ENCODE measurements at regions not wholly inside any gene's neighbourhood (a gene's known extent, or its start where the extent isn't known, plus 50 kb on each side); places are given as distances from the start of the nearest gene placed in this dataset.
A peak's percentile ranks its signal among the peaks of the same experiment; 100 is the strongest.

DNA sequence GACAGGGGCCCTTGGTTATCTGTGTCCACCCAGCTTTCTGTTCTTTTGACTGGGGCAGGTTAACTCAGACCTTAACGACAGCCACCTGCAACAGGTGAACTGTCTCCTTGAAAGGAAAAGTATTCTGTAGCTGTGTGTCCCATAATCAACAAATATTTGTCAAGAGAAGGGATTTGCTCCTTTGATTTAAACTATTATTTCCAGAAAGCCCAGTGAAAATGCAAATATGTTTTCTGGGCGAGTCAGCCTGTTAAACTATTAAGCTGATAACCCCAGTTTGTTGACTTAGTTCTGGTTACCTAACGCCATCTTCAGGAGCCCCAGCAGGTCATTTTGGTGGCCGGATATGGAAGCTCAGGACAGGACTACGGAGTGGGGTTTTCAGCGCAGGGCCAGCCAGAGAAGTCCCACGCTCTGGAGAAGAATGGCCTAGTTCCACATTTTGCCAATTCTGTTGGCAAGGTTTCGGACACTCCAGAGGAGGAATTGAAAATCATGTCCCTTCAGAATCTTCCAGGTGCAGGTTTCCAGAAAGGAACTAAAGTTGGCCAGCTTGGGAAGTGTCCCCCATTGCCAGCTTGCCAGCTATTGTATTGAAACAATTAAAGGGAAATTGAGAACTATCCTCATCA lies 54.5 kb downstream of the ADRA2A start:
- no peak for DNase-seq (ENCODE audit: low spot score)

DNA sequence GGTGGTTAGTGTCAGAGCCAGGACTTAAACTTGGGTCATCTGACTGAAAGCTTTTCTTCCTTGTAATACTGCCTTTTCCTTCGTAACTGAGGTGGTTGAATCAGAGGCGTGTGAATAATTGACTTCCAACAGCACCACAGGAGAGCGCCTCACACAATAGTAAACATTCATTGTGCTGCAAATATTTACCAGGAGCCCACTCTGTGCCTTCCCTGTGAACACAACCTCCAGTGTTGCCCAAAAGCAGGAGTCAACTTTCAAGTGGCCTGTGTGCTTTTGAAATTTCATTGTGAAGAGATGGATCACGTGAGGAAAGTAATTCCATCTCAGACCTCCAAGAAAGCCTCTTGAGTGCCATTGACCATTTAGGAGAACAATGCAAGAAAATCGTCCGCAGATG lies 60.2 kb downstream of the ADRA2A start:
- DNase-seq (ENCODE audit: low spot score): no peak

DNA sequence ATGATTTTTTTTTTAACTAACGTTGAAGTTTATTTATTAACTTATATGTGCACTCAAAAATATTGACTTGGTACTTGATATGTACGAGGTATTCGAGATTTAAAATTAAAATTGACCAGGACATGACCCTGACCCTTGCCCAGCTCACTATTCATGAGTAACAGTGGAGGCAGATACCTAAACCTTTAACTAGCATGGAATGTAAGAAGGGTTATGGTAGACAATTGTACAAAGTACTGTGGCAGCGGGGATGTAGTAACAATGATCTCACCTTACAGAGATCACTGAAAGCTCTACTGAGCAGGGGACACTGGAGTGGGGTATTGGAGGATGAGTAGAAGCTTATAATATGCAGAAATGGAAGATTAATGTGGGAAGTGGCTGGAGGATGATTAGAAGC lies 60.8 kb downstream of the ADRA2A start:
- DNase-seq (ENCODE audit: low spot score): no peak

DNA sequence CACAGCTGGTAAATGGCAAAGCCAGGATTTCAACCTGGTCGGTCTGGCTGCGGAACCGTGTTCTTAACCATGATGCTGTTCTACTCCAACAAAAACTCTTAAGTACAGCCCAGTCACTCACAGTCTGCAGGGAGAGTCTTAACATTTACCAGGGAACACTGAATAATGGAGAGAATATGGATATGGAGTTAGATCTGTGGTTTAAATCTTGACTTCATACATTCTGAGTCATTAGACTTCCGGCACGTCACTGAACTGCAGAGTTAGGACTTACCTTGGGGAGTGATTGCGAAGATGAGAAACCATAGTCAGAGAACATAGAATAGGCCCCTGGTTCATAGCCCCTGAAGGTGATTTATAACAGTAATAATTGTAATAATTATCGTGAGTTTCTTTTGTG lies 61.7 kb downstream of the ADRA2A start:
- DNase-seq (ENCODE audit: low spot score): no peak

DNA sequence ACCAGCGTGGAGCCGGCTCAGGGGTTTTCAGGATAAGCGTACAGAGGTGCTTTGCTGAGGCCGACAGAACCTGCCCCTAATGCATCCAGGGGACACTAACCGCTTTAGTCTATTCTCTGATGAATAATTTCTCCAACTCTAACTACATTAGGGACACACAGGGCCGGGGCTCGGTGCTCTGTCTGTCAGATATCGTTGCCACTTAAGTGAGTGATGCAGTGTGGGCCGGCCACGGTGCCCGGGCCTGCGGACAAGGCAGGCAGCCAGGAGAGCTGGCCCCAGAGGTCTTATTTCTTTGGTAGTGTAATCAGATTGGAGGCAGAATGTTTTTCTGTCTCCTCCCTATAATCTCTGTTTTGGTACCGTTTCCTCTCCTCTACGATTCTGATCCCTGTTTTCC lies 62.7 kb downstream of the ADRA2A start:
- DNase-seq (ENCODE audit: low spot score): no peak

DNA sequence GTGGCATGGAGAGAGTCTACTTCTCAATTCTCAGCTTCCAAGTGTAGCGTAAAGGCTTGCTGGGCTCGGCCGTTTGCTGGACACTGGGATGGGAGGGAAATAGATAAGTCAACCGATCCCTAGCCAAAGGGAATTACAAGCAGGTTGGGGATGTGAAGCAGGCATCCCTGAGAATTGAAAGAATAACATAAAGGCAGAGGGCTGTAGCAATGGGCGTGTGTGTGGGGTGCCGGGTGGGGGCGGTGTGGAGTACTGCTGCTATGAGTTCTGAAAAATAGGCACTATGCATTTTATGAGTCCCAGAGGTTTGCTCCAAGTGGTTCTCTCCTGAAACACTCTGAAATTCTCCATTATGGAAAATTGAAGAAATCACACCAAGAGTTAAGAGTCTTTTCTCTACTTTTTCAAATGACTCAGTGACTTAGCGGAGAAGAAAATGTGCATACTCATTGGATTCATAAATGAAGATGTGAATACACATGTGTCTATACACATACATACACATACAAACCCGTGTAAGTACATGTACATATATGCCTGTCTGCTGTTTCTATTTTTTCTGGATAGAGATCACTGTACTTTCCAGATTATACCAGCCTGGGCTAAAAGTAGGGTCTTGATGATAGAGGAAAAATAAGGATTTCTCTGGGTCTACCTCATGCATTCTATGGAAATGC lies 65.4 kb downstream of the ADRA2A start:
- no peak for DNase-seq (ENCODE audit: low spot score)

DNA sequence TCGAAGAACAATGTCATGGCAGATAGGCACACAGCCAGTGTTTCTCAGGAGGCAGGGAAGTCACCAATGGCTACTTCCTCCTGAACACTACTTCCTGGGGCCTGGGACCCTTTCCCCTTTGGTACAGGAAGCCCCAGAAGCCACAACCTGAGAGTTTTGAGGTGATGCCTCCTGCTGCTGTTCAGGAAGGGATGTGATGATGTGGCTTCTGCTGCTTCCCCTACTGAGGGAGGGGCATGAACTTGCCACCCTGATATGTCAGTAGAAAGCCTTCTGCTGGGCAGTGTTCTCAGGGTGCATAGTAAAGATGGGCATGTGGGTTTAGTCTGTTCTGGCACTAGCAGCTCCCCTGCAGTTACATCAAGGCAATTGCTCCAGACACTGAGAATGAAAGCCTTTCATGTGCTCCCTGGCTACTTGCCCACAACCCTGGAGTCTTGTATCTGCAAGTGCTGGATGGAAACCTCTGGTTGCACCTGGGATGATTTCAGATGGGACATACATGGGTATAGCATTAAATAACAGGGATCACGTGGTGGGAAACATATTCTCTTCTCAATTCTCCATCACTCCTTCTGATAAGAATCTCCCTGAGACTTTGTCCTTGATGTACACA lies 69.3 kb downstream of the ADRA2A start:
- DNase-seq (ENCODE audit: low spot score): peak; percentile 24

DNA sequence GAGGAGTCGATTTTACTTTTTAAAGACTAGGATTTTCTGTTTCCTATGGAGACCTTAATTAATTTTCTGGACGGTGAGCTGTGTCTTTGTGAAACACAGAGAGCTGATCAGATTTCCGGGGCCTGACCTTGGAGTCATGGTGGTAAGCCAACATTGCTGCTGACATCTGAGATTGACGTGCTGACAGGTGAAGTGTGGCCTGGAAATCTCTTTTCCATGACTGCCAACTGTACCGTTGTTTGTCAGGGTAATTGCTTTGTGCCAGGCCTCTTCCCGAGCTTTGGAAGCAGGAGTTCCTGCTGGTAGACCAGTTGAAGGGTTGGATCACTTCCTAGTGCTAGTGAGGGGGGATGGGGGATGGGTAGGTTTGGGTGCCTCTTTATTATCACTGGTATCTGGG lies 71.2 kb downstream of the ADRA2A start:
- no peak for DNase-seq (ENCODE audit: low spot score)

DNA sequence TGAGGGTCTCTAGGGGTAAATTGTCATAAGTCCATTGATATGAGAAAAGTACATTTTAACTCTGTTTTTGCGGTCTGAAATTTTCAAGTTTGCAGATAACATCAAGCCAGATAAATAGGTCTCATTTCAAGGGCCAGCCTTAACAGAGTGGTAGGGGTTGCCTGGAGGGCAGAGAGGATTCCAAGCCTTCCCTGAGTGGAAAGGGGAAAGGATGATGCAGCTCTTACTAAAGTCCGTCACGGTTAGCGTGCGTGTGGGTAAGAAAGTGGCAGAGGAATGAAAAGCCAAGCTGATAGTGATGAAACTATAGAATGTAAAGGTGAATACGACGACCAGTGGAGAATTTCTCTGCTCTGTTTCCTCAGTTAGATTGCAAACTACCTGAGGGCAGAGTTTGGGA lies 71.6 kb downstream of the ADRA2A start:
- DNase-seq (ENCODE audit: low spot score): no peak

DNA sequence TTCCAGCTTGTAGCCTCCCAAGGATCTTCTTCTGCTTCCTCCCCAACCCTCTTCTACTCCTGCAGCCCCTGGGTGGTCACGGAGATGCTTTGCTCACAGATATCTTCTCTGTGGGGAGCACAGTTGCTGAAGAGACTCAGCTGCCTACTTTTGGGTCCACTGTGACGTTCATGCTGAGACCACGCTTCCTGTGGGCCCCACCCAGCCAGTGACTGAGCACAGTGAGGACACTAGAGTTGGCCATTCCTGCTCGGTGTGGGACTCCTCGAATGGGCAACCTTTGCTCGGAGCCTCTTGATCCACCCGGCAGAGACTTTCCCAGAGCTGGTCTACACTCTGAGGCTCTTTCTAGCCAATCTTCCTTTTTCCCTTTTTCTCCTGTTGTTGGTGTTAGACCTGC lies 73.9 kb downstream of the ADRA2A start:
- DNase-seq (ENCODE audit: low spot score): no peak

DNA sequence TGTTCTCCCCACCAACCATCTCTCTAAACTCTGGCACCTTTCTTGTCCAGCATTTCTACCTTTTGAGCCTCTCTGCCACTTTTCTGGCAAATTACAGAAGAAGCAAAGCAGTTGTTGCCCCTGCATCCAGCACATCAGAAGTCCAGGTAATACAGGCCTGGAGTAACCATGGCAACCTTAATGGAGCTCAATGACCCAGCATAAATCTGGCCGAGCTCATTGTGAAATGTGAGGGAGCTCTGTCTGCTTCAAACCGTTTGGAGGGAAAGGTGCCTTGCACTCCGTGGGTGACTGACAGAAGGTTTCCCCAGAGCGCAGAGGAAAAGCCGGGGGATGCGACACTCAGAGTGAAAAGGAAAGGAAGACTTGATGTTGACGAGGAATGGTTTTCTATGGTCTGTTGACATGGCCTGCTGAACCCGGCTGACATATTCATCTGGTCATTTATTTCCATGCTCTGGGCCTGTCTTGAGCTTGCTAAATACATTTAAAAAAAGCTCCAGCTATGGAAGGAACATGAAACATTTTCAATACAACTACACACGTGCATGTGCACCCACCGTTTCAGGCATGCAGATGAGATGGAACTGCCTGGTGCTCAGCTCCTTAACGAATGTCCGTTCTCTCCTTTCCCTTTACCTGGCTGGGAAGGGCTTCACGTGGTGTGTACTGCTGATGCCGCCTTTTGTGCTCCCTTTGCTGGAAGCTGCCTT lies 74.9 kb downstream of the ADRA2A start:
- DNase-seq (ENCODE audit: low spot score): no peak

DNA sequence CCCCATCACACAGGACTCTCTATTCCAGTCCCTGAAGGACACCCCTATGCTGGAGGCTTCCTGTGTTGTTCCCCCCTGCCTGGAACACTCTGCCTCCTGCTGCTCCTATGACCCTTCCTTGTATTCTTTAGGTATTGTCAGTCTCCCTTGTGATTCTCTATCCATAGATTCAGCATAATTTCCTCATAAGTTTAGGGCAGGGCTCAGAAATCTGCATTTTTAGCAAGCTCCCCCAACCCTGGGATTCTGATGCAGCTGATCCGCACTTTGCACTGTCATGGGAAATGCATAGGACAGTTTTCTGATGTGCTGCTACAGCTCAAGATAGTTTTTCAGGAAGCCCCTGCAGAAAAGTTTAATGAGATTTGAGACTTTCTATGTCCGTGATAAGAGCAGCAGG lies 79.9 kb downstream of the ADRA2A start:
- no peak for DNase-seq (ENCODE audit: low spot score)

DNA sequence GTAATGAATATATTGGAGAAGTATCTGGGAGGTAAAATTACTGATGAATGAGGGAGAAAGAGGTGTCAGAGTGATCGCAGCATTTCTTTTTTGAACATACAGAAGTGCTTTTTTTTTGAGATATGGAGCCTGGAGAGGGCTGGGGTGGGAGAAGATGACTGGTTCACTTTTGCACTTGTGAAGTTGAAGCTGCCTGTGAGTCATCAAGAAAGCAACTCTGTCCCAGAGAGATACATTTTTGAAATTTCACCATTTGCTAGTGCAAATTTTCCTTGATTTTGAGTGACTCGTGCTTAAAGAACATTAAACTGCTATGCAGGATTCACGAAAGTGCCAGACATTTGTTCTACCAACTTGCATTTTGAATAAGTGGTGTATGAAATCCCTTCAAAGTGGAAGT lies 81.8 kb downstream of the ADRA2A start:
- no peak for DNase-seq (ENCODE audit: low spot score)

DNA sequence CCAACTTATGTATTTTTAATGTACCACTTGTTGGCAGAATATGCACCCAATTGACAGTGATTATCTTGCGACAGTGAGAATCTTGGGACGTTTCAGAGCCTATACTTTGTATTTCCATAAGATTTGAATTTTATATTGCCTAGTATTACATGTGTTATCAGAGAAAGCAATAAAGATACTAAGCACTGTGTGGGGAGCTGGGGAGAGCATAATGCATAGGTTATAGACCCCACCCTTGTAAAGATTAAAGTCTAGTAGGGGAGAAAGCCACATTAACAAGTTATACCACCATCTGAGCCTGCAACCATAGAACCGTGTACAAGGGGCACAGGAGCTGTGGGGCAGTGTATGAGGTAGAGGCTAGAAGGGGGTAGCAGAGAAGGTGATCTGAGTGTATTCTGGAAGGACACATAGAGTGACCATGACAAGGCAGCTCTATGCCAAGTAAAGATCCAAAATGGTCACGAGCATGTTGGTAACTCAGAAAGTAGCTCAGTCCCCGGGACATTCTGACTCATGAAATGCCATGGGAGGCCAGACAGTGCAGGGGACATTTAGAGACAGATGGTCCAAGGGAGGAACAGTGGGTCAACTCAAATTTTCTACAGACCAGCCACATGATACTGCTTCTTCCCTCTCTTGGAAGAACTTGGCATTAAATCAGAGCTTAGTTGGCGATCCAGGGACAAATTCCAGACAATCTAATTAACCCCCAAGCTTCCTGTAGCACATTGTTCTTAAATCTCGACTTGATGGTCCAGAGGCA lies 84.5 kb downstream of the ADRA2A start:
- DNase-seq (ENCODE audit: low spot score): no peak

DNA sequence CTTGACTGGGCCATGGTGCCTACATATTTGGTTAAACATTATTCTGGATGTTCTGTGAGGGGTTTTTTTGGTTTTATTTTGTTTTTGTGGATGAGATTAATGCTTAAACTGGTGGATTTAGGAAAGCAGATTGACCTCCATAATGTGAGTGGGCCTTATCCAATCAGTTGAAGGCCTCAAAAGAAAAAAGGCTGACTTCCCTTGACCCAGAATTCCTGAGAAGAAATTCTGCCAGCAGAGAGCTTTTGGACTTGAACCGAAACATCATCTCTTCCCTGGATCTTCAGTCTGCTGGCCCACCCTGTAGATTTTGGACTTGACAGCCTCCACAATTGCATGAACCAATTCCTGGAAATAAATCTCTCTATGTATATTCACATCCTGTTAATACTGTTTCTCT lies 94.4 kb downstream of the ADRA2A start:
- no peak for DNase-seq (ENCODE audit: low spot score)

DNA sequence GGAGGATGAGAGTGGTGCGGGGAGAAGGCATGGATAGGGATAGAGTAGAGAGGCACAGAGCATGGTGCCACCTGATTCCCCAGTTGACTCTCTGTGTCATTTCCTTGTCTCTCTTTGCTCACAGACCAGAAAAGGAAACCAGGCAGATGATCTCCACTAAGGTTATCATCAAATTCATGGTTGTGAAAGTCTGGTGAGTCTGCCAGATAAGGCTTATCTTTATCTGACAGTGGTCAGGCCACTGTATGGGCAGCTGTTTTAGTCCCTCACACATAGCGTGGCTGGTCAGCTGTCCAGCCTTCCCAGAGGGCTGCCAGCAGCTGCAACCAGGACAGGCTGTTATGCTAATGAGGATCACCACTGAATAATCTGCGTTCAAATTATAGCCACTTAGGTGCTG lies 99.0 kb downstream of the ADRA2A start:
- no peak for DNase-seq (ENCODE audit: low spot score)

DNA sequence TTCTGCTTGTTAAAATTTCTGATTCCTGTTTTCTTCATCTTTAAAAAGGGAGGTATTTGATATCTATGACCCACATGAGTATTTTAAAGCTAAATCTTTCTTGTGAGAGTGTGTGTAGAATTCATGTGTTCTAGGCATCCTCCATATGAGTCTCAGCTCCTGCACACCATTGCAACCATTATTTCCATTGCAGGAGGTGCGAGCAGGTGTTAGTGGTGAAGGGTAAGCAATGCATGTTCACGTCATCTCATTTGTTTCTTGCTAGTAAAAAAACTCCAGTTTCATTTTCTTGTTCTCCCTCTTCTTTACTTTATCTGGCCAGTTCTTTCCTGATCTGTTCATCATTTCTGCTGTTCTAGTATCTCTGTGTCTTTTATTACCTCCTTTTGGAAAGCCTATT lies 100.5 kb downstream of the ADRA2A start:
- DNase-seq (ENCODE audit: low spot score): no peak

DNA sequence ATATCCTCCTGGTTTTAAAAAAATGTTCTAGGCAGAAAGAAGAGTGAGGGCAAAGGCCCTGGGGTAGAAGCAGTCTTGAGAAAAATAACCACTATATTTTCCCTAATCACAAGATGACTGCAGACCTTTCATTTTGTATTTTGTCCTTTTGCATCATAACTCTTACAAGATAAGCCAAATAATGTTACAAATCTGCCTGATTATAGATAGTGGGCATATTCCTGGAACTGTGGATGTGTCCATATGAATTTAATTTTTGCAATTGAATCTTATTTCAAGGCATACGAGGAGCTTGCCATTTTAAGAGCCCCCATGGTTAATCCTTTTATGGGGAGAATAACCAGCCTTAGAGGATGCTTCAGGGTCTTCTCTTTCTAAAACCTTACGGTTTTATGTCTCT lies 102.7 kb downstream of the ADRA2A start:
- DNase-seq (ENCODE audit: low spot score): no peak

DNA sequence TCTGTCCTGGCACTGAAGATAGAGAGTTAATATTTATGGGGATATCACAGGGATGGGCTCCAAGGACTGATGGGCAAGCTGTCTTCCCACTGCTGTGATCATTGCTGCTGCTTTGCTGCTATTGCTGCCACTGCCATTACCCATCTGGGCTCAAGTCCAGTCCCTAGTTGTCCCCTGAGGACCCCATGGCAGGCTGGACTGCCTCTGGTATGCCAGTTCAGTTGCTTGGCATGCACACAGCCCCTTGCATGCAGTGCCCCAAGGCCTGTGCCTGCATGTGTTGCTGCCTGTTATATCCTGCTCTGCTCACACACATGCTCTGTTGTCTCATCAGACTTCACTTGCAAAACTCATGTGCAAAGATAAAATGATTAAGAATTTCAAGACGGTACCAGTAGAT lies 109.5 kb downstream of the ADRA2A start:
- DNase-seq (ENCODE audit: low spot score): no peak

DNA sequence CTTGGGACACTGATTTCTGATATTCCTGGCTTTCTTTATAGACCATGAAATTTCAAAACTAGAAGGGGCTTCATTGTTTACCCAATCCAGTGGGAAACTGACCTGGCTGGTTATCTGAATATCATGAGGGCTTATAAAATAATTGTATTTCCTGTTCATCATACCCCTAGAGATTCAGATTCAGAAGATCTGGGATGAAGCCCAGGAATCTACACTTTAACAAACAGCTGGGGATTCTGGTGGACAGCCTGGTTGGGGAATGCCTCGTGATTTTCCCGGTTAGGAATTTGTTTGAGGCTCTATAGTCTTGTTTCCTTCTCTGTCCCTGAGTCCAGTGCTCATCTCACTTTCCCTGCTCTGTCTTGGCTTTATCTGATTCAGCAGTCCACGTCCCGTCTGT lies 110.3 kb downstream of the ADRA2A start:
- no peak for DNase-seq (ENCODE audit: low spot score)

DNA sequence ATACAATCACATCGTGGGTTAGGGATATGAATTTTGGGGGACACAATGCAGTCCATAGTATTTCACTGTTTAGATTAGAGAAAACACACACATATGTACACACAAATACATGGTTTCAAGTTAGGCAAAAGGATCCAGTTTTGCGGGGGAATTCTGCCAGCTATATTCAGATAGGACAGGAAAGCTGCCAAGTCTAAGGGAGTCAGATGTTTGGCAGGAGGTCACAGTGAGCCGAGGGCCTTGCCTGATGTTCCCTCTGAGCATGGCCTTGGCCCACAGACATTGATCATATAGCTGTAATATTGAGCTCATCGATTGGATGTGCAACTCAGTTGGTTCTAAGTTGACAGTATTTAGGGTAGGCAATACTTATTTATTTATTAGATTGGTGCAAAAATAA lies 122.8 kb downstream of the ADRA2A start:
- DNase-seq (ENCODE audit: low spot score): no peak

DNA sequence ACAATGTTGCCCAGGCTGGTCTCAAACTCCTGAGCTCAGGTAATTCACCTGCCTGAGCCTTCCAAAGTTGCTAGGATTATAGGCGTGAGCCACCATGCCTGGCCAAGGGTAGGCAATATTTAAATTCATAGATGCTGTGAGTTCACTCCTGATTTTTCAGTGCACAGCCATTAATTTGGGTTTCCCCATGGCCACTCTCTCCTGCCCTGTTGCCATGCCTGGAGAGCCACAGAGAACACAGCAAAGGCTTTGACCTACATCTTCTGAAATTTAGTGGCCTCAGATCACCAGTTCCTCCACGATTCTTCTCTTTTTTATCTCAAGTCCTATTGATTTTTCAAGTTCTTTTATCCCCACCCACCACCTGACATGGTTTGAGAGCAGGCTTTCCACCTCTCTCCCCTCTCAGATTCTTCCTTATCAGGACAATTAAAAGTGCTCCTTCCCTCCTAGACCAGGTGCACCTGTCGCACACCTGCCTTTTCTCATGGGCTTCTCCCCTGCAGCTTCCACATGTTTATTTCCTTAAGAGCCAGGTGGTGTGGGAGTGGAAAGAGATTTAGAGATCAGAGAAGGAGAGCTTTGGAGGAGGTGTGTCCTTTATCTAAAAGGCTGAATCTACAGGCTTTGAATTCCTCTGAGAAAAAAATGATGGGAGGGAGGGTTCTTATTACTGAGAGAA lies 123.8 kb downstream of the ADRA2A start:
- DNase-seq (ENCODE audit: low spot score): no peak
